ENCODE measurements at regions not wholly inside any gene's neighbourhood (a gene's known extent, or its start where the extent isn't known, plus 50 kb on each side); places are given as distances from the start of the nearest gene placed in this dataset.

DNA sequence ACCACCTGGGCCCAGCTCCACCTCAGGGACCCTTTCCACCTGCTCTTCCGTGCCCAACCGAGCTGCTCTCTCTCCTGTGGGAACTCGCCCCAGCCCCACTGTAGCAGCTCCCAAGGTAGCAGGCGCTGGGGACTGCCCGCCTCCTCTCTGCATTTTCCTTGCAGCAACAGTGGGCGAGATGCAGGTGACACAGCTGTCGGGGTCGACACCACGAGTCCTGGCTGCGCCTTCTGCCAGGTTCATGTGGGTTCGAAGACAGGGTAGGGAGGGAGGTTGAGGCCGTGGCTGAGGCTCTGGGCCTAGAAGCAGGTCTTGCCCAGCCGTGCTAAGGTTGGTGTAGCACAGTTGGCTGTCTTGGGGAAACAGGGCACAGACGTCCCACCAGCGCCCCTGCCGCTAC, 245.2 kb upstream of the FSTL5 start:
- TF ChIP-seq, protein P1, sequence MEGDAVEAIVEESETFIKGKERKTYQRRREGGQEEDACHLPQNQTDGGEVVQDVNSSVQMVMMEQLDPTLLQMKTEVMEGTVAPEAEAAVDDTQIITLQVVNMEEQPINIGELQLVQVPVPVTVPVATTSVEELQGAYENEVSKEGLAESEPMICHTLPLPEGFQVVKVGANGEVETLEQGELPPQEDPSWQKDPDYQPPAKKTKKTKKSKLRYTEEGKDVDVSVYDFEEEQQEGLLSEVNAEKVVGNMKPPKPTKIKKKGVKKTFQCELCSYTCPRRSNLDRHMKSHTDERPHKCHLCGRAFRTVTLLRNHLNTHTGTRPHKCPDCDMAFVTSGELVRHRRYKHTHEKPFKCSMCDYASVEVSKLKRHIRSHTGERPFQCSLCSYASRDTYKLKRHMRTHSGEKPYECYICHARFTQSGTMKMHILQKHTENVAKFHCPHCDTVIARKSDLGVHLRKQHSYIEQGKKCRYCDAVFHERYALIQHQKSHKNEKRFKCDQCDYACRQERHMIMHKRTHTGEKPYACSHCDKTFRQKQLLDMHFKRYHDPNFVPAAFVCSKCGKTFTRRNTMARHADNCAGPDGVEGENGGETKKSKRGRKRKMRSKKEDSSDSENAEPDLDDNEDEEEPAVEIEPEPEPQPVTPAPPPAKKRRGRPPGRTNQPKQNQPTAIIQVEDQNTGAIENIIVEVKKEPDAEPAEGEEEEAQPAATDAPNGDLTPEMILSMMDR (conservative IDR thresholded peaks at IDR 0.05 in 1 of 2, IDR thresholded peaks at IDR 0.05 in 1 of 2; ENCODE audit: extremely low read depth in 1 of 2, insufficient read depth in 1 of 2, low read depth in 1 of 2, low read length in 2 of 2): no peak
- TF ChIP-seq EZH2 (IDR thresholded peaks at IDR 0.05; ENCODE audit: borderline replicate concordance, low read length): no peak
